HCT116 (cell line): ENCODE measurements at regions not wholly inside any gene's neighbourhood (a gene's known extent, or its start where the extent isn't known, plus 50 kb on each side); places are given as distances from the start of the nearest gene placed in this dataset.

Experiments
- CTCF ChIP-seq, 3 experiments: fragments of 200-600 bp in 1 of 3; sonication (generic) in 1 of 3; IDR thresholded peaks in 2 of 3; conservative IDR thresholded peaks in 1 of 3; 2 replicates each; pipeline ENCODE4 v1.5.1; 2012 to 2017; ENCODE audit warnings: low read depth in 2 of 3, low read length in 2 of 3, antibody characterized with exemption in 1 of 3, borderline replicate concordance in 1 of 3, control low read depth in 1 of 3, mild to moderate bottlenecking in 1 of 3, mixed read lengths in 1 of 3, mixed run types in 1 of 3, moderate library complexity in 1 of 3; ENCODE audit not compliant: insufficient read depth in 1 of 3
- EZH2 ChIP-seq: fragments of 200-600 bp; sonication (generic); IDR thresholded peaks from 2 replicates; pipeline ENCODE4 v1.6.1; 2017; ENCODE audit warnings: antibody characterized with exemption, mixed run types
- EZH2phosphoT487 ChIP-seq: fragments of 200-600 bp; IDR thresholded peaks from 2 replicates; pipeline ENCODE4 v1.6.1; 2018; ENCODE audit warnings: antibody characterized with exemption, borderline replicate concordance
- RAD21 ChIP-seq: IDR thresholded peaks from 2 replicates; pipeline ENCODE4 v1.6.1; 2012; ENCODE audit warnings: low read depth, mild to moderate bottlenecking
- TF ChIP-seq, protein P1 (sequence below): IDR thresholded peaks from 2 replicates; pipeline ENCODE4 v1.6.1; 2011; ENCODE audit warnings: mild to moderate bottlenecking, low read length, moderate library complexity; ENCODE audit not compliant: insufficient replicate concordance; ENCODE audit errors: extremely low read depth
- TF ChIP-seq, protein P2 (sequence below): IDR thresholded peaks from 2 replicates; pipeline ENCODE4 v1.6.1; 2012

DNA sequence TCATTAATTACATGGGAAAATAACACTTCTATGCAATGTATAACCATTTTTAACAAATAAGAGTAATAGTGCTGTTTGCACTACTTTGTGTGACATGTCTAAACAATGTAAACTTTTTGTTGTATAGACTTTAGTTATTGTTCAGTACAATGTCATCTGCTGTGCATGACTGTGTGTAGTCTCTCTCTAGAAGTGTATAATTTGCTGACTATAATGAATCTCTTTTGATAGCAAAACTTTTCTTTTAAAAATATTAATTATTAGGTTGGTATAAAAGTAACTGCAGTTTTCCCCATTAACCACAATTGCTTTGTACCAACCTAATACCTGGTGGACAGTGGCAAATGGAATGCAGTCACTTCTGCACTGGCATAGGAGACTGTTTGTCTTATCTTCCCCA, 124.2 kb upstream of the SGK1 start:
- no peak for TF ChIP-seq RAD21
- TF ChIP-seq CTCF (IDR thresholded peaks at IDR 0.05 in 2 of 3, conservative IDR thresholded peaks at IDR 0.05 in 1 of 3; ENCODE audit: borderline replicate concordance in 1 of 3, insufficient read depth in 1 of 3, low read depth in 2 of 3, low read length in 2 of 3): no peak
- TF ChIP-seq, protein P1, sequence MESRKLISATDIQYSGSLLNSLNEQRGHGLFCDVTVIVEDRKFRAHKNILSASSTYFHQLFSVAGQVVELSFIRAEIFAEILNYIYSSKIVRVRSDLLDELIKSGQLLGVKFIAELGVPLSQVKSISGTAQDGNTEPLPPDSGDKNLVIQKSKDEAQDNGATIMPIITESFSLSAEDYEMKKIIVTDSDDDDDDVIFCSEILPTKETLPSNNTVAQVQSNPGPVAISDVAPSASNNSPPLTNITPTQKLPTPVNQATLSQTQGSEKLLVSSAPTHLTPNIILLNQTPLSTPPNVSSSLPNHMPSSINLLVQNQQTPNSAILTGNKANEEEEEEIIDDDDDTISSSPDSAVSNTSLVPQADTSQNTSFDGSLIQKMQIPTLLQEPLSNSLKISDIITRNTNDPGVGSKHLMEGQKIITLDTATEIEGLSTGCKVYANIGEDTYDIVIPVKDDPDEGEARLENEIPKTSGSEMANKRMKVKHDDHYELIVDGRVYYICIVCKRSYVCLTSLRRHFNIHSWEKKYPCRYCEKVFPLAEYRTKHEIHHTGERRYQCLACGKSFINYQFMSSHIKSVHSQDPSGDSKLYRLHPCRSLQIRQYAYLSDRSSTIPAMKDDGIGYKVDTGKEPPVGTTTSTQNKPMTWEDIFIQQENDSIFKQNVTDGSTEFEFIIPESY: no peak
- no peak for TF ChIP-seq EZH2
- TF ChIP-seq EZH2phosphoT487: no peak
- TF ChIP-seq, protein P2, sequence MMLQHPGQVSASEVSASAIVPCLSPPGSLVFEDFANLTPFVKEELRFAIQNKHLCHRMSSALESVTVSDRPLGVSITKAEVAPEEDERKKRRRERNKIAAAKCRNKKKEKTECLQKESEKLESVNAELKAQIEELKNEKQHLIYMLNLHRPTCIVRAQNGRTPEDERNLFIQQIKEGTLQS: no peak
